ENCODE measurements at regions not wholly inside any gene's neighbourhood (a gene's known extent, or its start where the extent isn't known, plus 50 kb on each side); places are given as distances from the start of the nearest gene placed in this dataset.
A peak's percentile ranks its signal among the peaks of the same experiment; 100 is the strongest.
"Not testable (repeated sequence)": the region's sequence is repeated elsewhere in the genome, so short reads cannot be mapped to it uniquely, and the experiment has no call there.

DNA sequence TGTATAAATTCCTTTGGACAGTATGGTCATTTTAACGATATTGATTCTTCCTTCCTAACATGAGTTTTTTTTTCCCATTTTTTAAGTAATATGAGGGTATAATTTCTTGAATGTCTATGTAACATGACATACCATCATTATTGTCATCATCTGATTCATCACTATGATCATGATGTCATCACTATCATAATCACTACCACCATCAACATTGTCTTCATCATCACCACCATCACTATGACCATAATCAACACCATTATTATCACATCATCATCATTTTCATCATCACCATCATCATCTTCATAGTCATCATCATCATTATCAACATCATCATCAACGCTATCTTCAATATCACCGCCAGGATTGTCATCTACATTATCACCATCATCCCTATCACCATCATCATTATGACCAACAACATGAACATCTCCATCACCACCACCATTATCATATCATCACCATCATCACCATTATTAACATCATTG, 1377.2 kb downstream of the CDY2B start:
- H3K4me3 ChIP-seq (ENCODE audit: low read length), result no peak overlapping the region
- DNase-seq (ENCODE audit: low read depth, low spot score), result no peak

DNA sequence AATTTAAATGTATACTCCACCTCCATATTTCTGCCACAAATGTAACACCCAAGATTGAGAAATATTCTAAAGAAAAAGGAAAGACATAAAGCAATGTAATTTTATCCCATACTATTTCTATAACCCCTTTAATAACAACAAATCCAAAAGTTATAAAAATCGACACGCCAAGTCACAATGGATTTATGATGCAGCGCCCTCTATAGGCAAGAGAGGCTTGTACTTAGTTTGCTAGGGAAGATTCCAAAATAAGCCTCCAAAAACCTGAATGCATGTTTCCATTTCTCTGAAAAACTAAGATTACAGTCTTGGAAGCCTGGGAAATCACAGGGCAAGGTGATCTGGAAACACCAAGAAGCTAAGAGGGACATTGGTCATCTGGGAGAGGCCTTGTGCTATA, 1389.3 kb downstream of the CDY2B start:
- peak; percentile 0 for DNase-seq (ENCODE audit: low read depth, low spot score)
- no peak overlapping the region for H3K4me3 ChIP-seq (ENCODE audit: low read length)

DNA sequence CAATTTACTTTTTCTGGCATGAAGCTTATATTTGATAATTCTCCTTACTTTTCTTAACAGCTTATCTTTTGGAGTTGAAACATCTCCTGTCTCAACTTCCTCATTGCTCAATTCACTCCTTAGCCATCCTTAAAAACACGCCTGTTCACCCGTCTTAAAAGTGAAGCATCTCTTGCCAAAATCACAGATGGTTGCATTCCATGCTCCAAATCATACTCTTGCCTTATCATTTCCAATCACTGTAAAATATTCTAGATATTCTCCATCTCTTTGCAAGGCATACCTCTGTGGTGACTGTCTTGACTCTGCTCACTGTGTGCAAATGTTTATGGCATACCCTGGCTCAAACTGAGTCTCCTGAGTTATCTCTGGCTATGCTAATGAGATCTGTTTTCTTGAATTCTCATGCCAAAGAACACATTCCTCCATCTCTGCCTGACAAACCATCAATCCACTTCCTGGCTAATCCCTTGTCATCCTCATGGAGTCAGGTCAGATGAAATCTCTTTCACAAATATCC, 1393.3 kb downstream of the CDY2B start:
- H3K4me3 ChIP-seq (ENCODE audit: low read length), result no peak overlapping the region
- no peak for DNase-seq (ENCODE audit: low read depth, low spot score)

DNA sequence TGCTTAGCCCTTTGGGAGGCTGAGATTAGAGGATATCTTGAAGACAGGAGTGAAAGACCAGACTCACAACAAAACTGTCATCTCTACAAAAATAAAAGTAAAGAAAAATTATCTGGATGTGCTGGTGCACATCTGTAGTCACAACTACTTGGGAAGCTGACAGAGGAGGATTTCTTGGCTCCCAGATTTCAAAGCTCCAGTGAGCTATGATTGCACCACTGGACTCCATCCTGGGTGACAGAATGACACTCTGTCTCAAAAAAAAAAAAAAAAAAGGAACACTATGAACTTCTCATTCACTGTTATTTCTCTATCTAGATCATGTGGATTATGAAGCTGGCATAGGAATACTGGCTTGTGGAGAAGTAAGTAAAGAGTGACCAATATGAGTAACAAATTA, 1400.0 kb downstream of the CDY2B start:
- H3K4me3 ChIP-seq (ENCODE audit: low read length), result no peak overlapping the region
- no peak for DNase-seq (ENCODE audit: low read depth, low spot score)

DNA sequence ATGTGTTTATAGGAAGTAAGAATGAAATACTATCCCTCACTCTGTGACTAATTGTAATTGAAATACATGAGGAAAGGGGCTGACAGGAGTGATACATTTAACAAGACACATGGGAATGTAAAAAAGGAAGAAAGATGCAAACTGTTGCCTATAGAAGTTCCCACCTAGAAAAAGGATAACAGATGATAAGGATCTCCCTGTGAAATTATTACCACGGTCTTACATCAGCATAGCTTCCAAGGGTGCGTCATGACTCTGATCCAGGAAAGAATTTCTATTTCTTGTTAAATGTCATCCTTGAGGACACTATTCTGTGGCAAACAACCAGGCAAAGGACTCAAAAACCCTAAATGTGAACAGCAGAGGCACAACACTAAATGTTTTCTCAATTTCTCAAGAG, 1406.0 kb downstream of the CDY2B start:
- no peak for DNase-seq (ENCODE audit: low read depth, low spot score)
- H3K4me3 ChIP-seq (ENCODE audit: low read length), result no peak overlapping the region

DNA sequence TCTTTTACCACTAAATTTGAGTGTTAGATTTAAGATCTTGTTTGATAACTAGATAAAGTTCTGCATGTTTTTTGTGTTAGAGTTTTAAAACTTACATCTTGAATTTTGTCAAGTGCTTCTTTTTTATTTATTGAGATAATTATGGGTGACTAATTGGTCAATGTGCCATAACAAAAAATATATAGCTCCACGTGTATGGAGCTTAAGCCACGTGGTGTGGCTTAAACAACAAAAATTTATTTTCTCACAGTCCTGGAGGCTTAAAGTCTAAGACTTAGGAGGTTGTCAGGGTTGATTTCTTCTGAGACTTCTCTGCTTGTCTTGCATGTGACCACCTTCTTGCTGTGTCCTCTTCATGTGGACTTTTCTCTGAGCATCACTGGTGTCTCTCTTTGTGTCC, 1425.2 kb downstream of the CDY2B start:
- H3K4me3 ChIP-seq (ENCODE audit: low read length), result no peak overlapping the region
- no peak for DNase-seq (ENCODE audit: low read depth, low spot score)

DNA sequence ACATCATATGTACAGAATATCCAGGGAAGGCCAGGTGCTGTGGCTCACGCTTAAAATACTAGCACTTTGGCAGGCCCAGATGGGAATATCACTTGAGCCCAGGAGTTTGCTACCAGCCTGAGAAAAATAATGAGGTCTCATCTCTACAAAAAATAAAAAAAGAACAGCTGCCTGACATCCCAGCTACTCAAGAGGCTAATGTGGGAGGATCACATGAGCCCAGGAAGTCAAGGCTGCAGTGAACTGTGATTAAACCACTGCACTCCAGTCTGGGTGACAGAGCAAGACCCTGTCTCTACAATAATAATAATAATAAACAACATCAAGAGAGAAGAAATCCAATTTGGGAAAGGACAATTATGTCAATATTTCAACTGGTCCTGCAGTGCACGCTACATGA, 1433.9 kb downstream of the CDY2B start:
- DNase-seq (ENCODE audit: low read depth, low spot score), result no peak
- H3K4me3 ChIP-seq (ENCODE audit: low read length), result no peak overlapping the region

DNA sequence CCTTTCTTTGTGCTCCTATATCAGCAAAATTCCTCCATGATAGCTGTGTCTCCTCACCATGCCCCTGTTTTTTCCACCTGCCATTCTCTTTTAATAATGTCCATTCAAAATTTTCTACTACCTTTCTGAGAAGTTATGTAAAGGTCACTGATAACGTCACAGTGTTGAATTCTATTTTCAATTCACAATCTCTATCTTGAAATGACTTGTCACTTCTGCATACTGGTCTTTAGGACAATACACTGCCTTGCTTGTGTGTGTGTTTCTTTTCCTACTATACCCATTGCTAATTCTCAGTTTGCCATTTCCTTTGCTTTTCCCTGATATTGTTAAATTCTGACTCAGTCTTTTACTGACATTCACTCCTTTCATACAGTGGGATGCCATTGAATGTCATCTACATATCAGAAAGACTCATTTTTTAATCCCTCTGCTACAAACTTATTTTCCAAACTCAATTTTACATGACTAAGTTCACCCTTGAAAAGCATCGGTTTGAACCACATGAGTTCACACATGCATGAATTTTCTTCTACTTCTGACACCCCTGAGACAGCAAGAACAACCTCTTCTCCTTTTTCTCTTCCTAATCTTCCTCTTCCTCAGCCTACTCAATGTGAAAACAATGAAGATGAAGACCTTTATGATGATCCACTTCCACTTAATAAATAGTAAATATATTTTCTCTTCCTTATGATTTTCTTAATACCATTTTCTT, 1470.7 kb downstream of the CDY2B start:
- DNase-seq (ENCODE audit: low read depth, low spot score); H3K4me3 ChIP-seq (ENCODE audit: low read length): not testable (repeated sequence)

DNA sequence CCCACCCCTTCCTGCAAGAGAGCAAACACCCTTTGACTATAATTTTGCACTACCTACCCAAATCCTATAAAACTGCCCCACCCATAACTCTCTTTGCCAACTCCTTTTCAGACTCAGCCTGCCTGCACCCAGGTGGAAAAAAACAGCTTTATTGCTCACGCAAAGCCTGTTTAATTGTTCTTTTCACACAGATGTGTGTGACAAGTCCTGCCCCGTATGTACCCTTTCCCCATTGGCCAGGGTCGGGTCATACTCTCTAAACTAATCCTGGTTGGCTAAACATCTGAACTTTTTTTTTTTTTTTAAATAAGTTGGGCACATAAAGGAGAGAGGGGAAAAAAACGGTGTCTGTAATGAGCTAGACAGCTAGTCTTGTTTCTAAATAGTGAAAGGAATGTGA, 1500.6 kb downstream of the CDY2B start:
- H3K4me3 ChIP-seq (ENCODE audit: low read length); DNase-seq (ENCODE audit: low read depth, low spot score): not testable (repeated sequence)

DNA sequence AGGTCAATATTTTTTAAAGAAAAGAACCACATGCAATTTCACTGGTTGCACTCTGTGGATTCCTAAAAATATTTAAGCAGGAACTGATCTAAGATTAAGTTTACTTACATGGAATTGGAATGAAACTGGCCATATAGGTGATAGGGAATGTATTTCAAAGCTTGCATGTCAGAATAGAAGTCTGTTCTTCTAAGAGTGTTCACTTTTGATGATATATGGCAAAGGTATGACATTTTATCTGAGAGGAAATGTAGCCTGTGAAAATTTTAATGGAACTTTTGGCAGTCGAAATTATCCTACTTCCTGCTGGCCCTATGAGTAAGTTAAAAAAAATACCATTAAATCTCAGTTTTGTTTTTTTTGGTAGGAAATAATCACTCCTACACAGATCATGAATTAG, 1538.4 kb downstream of the CDY2B start:
- not testable (repeated sequence) for DNase-seq (ENCODE audit: low read depth, low spot score); H3K4me3 ChIP-seq (ENCODE audit: low read length)

DNA sequence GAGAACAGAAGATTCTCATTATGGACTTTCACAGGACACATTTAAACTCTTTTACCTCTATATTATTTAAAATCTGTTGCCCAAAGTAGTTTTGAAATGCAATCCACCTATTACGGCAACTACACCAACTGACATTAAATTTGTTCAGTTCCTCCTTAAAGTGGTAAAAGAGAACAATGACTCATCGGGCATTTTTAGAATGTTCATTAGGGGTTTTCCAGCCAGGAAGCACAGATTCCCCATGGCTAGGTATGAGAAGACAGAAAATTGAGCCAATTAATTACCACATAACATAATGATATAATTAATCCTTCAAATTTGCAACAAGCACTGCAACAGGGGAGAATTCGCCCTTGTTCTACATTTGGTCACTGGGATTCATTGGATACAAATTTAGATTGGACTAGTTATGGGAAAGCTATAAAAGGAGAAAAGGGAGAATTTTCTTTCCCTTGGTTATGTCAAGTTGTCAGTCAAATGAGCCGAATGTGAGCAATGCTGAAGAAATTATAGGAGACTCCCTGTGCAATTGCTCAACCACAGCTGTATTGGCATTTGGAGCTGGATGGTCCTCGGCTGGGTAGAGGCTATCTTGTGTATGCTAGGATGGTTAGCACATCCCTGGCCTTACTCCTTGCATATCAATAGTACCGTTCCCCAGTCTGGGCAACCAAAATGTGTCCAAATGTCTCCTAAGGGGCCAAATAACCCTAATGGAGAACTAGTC, 1549.8 kb downstream of the CDY2B start:
- not testable (repeated sequence) for DNase-seq (ENCODE audit: low read depth, low spot score); H3K4me3 ChIP-seq (ENCODE audit: low read length)

DNA sequence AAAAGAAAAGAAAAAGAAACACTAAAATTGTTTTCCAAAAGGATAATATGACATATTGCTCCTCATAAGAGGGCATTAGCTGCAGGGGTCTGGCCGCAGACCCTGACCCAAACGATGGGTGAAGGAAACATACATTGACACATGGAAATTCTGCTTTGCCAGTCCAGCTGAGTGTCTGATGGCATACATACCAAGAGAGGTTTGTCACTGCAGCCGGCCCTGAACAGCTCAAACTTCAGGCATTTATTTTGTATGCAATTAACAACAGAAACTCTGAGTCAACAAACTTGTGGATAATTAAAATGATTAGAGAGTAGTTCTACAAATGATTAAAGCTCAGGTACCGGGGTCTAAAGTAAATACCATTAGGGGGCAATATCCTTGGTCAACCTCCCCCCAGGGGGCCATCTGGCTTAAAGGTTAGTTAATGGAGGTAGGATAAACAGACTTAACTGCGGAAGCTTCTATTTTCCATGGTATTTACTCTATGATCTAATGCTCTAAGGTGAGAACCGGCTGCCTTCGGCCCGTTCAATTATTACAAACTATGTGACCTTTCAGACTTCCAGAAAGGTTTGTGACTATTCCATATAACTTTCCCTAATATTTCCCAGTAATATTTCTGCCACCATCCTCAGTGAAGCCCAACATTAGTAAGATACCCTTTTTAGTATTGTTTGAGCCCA, 1550.7 kb downstream of the CDY2B start:
- H3K4me3 ChIP-seq (ENCODE audit: low read length); DNase-seq (ENCODE audit: low read depth, low spot score): not testable (repeated sequence)

All from Jurkat, Clone E6-1 (cell line).